Calu3 (cell line): ENCODE measurements at regions not wholly inside any gene's neighbourhood (a gene's known extent, or its start where the extent isn't known, plus 50 kb on each side); places are given as distances from the start of the nearest gene placed in this dataset.

Source experiments
- BruUV-seq: library from RNA; stranded (reverse); fragments of 400-500 nt; replicated peaks from 2 replicates; lab custom pipeline; 2021; lab: Mats Ljungman, UMichigan
- CTCF ChIA-PET: fragments of 300-600 bp; sonication (Branson Sonifier 250); formaldehyde crosslinking; loops from one replicate; lab custom pipeline; 2022; ENCODE audit warnings: antibody characterized with exemption; lab: Charles Lee
- DNase-seq: peaks from one replicate; pipeline ENCODE4 v3.0.0; 2022
- H3K27ac Mint-ChIP-seq: one replicate; pipeline ENCODE4 v1.8.0; 2022; ENCODE audit warnings: mixed read lengths; ENCODE audit not compliant: unreplicated experiment
- H3K27me3 Mint-ChIP-seq: one replicate; pipeline ENCODE4 v1.8.0; 2022; ENCODE audit warnings: mixed read lengths; ENCODE audit not compliant: unreplicated experiment
- H3K36me3 Mint-ChIP-seq: one replicate; pipeline ENCODE4 v1.8.0; 2022; ENCODE audit warnings: mild to moderate bottlenecking, moderate library complexity, mixed read lengths; ENCODE audit not compliant: insufficient read depth, unreplicated experiment
- H3K4me1 Mint-ChIP-seq: one replicate; pipeline ENCODE4 v1.8.0; 2022; ENCODE audit warnings: mild to moderate bottlenecking, low read depth, mixed read lengths; ENCODE audit not compliant: unreplicated experiment
- H3K4me3 Mint-ChIP-seq: one replicate; pipeline ENCODE4 v1.8.0; 2022; ENCODE audit warnings: mild to moderate bottlenecking, low read depth, moderate library complexity, mixed read lengths; ENCODE audit not compliant: unreplicated experiment
- H3K9me3 Mint-ChIP-seq: one replicate; pipeline ENCODE4 v1.8.0; 2022; ENCODE audit warnings: low read depth, mixed read lengths; ENCODE audit not compliant: unreplicated experiment
- intact Hi-C: fragments of 100-400 bp; cut with micrococcal nuclease; formaldehyde crosslinking; loops from one replicate; pipeline ENCODE4 v1.10.0; 2022; ENCODE audit not compliant: unreplicated experiment
- TF ChIP-seq, protein P1 (sequence below): fragments of 200-600 bp; IDR thresholded peaks from one replicate; pipeline ENCODE4 v1.8.0; 2022; ENCODE audit warnings: antibody characterized with exemption; ENCODE audit not compliant: unreplicated experiment

GRCh38 chr4:152081024-152081423 lies 320.2 kb upstream of the GATB start:
- TF ChIP-seq, protein P1, sequence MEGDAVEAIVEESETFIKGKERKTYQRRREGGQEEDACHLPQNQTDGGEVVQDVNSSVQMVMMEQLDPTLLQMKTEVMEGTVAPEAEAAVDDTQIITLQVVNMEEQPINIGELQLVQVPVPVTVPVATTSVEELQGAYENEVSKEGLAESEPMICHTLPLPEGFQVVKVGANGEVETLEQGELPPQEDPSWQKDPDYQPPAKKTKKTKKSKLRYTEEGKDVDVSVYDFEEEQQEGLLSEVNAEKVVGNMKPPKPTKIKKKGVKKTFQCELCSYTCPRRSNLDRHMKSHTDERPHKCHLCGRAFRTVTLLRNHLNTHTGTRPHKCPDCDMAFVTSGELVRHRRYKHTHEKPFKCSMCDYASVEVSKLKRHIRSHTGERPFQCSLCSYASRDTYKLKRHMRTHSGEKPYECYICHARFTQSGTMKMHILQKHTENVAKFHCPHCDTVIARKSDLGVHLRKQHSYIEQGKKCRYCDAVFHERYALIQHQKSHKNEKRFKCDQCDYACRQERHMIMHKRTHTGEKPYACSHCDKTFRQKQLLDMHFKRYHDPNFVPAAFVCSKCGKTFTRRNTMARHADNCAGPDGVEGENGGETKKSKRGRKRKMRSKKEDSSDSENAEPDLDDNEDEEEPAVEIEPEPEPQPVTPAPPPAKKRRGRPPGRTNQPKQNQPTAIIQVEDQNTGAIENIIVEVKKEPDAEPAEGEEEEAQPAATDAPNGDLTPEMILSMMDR, result no peak
- no peaks in the 10 kb centered on the region for H3K4me1 Mint-ChIP-seq

DNA sequence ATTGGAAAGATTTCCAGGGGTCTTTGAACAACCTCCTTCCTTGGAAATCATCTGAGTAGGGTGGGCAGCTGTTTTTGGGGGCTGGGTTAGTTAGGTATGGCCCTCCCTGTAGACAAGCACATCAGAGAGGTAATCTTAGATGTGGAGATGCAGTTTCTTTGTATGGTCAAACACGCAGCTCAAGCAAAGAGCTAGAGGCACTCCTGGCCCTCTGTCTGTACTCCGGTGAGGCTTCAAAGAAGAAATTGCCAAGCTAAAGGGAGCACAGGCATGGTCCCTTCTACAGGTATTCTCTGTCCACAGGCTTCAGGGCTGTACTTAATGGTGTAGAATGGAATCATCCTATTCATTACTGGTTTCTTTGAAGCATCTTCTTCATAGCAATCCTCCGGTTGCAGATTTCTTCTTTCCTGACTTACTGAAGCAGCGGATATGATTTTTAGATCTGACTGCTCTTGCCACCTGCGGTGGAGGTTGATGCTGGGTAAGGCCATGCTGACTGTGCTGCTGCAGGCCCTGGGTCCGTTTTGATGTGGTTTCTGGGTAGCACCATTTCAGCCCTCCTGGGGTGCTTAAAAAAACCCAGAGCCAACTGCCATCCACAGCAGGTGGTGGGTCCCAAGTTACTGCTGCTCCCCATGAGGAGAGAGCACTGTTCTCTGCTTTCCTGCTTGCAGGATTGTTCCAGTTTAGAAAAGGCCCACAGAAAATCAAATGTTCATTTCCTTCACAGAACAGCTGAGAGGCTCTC lies 318.9 kb upstream of the GATB start:
- intact Hi-C loops, result no loop called here
- Mint-ChIP-seq H3K9me3 (no peaks in the 10 kb centered on the region), H3K36me3 (no peaks in the 10 kb centered on the region), H3K27ac (no peak overlapping the region), H3K4me1 (no peaks in the 10 kb centered on the region), H3K27me3 (peaks cover 54% of the 10 kb centered on the region), H3K4me3 (no peak overlapping the region)
- TF ChIP-seq, protein P1, result no peak
- no TSS peak for BruUV-seq
- CTCF ChIA-PET, result no interaction called here
- DNase-seq, result no peak

More at GRCh38 chr4:152081024-152081423, 320.2 kb upstream of the GATB start:
- Mint-ChIP-seq H3K27me3 (peaks cover 41% of the 10 kb centered on the region), H3K9me3 (no peaks in the 10 kb centered on the region), H3K36me3 (no peaks in the 10 kb centered on the region), H3K27ac (no peak overlapping the region), H3K4me3 (no peak overlapping the region)
- BruUV-seq, result no TSS peak
- CTCF ChIA-PET, result no interaction called here
- intact Hi-C loops, result no loop called here
- no peak for DNase-seq

GRCh38 chr4:152079079-152079478 lies 318.3 kb upstream of the GATB start:
- CTCF ChIA-PET, result interaction anchor here (1.0 kb wide), 1 partner anchor 46 kb away, joined by 3 read pairs; no protein-coding TSS in a partner anchor
- no TSS peak for BruUV-seq
- intact Hi-C loops, result no loop called here
- Mint-ChIP-seq H3K27me3 (peaks cover 51% of the 10 kb centered on the region), H3K4me1 (no peaks in the 10 kb centered on the region), H3K4me3 (no peak overlapping the region), H3K27ac (no peak overlapping the region), H3K36me3 (no peaks in the 10 kb centered on the region), H3K9me3 (no peaks in the 10 kb centered on the region)
- no peak for DNase-seq
- TF ChIP-seq, protein P1, result no peak

- peaks cover 36% of the 10 kb centered on the region for H3K27me3 Mint-ChIP-seq
- no peaks in the 10 kb centered on the region for H3K9me3 Mint-ChIP-seq
- H3K4me3 Mint-ChIP-seq, result no peak overlapping the region
- DNase-seq, result no peak
- no peak overlapping the region for H3K27ac Mint-ChIP-seq
- TF ChIP-seq, protein P1, result no peak
- CTCF ChIA-PET, result no interaction called here
- BruUV-seq, result no TSS peak
- H3K36me3 Mint-ChIP-seq, result no peaks in the 10 kb centered on the region
- H3K4me1 Mint-ChIP-seq, result no peaks in the 10 kb centered on the region
- intact Hi-C loops, result no loop called here
Observed at GRCh38 chr4:152077582-152077981, 316.8 kb upstream of the GATB start.
